ENCODE measurements at regions not wholly inside any gene's neighbourhood (a gene's known extent, or its start where the extent isn't known, plus 50 kb on each side); places are given as distances from the start of the nearest gene placed in this dataset.

DNA sequence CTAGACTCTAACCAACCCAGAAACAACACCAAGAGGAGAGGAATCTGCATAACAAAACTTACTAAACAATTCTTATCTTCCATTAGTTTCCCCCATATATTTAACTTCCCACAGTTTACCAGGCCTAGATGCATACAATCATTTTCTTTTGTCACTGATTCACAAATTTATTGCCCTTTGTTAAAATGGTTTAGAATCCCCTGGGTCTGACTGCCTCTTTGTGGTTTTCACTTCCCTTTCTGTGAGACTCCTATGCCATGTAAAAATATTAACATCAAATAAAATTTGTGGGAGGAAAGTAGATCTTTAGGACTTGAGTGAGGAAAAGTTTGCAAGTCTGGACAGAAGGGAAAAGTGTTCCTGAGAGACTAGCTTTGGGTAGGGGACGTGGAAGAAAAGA is 393.8 kb upstream of the CNKSR2 start:
- no peaks in the 10 kb centered on the region for H3K36me3 Mint-ChIP-seq (ENCODE audit: insufficient read depth, unreplicated experiment)
- CTCF ChIA-PET, result no interaction called here
- no TSS peak for BruUV-seq (replicated peaks)
- no peaks in the 10 kb centered on the region for H3K4me1 Mint-ChIP-seq (ENCODE audit: low read depth, unreplicated experiment)
- TF ChIP-seq, protein P1, sequence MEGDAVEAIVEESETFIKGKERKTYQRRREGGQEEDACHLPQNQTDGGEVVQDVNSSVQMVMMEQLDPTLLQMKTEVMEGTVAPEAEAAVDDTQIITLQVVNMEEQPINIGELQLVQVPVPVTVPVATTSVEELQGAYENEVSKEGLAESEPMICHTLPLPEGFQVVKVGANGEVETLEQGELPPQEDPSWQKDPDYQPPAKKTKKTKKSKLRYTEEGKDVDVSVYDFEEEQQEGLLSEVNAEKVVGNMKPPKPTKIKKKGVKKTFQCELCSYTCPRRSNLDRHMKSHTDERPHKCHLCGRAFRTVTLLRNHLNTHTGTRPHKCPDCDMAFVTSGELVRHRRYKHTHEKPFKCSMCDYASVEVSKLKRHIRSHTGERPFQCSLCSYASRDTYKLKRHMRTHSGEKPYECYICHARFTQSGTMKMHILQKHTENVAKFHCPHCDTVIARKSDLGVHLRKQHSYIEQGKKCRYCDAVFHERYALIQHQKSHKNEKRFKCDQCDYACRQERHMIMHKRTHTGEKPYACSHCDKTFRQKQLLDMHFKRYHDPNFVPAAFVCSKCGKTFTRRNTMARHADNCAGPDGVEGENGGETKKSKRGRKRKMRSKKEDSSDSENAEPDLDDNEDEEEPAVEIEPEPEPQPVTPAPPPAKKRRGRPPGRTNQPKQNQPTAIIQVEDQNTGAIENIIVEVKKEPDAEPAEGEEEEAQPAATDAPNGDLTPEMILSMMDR (IDR thresholded peaks at IDR 0.05; ENCODE audit: unreplicated experiment), result no peak
- no peaks in the 10 kb centered on the region for H3K27me3 Mint-ChIP-seq (ENCODE audit: unreplicated experiment)
- no peak overlapping the region for H3K27ac Mint-ChIP-seq (ENCODE audit: unreplicated experiment)
- intact Hi-C loops (cut with micrococcal nuclease; ENCODE audit: unreplicated experiment), result no loop called here
- H3K4me3 Mint-ChIP-seq (ENCODE audit: low read depth, unreplicated experiment), result no peak overlapping the region
- DNase-seq, result no peak
- H3K9me3 Mint-ChIP-seq (ENCODE audit: low read depth, unreplicated experiment), result peaks cover 2% of the 10 kb centered on the region

DNA sequence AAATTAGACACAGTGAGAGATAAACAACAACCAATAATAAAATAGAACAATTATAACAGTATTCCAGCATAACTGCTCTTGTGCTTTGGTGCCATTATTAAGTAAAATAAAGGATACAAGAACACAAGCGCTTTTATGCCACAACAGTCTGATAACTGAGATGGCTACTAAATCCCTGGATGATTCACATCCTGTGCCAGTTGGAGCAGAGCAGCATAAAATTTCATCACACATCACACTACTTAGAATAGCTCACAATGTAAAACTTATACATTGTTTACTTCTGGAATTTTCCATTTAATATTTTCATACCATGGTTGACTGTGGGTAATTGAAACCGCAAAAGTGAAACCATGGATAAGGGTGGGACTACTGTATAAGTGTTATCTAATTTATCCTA is 399.9 kb upstream of the CNKSR2 start:
- CTCF ChIA-PET, result interaction anchor here (0.6 kb wide), 1 partner anchor 485 kb away, joined by 4 read pairs; no protein-coding TSS in a partner anchor
- H3K4me1 Mint-ChIP-seq (ENCODE audit: low read depth, unreplicated experiment), result no peaks in the 10 kb centered on the region
- no TSS peak for BruUV-seq (replicated peaks)
- DNase-seq, result no peak
- intact Hi-C loops (cut with micrococcal nuclease; ENCODE audit: unreplicated experiment), result no loop called here
- no peak overlapping the region for H3K27ac Mint-ChIP-seq (ENCODE audit: unreplicated experiment)
- no peak overlapping the region for H3K4me3 Mint-ChIP-seq (ENCODE audit: low read depth, unreplicated experiment)
- TF ChIP-seq, protein P1 (IDR thresholded peaks at IDR 0.05; ENCODE audit: unreplicated experiment), result no peak
- H3K9me3 Mint-ChIP-seq (ENCODE audit: low read depth, unreplicated experiment), result no peaks in the 10 kb centered on the region
- no peaks in the 10 kb centered on the region for H3K27me3 Mint-ChIP-seq (ENCODE audit: unreplicated experiment)
- H3K36me3 Mint-ChIP-seq (ENCODE audit: insufficient read depth, unreplicated experiment), result no peaks in the 10 kb centered on the region

DNA sequence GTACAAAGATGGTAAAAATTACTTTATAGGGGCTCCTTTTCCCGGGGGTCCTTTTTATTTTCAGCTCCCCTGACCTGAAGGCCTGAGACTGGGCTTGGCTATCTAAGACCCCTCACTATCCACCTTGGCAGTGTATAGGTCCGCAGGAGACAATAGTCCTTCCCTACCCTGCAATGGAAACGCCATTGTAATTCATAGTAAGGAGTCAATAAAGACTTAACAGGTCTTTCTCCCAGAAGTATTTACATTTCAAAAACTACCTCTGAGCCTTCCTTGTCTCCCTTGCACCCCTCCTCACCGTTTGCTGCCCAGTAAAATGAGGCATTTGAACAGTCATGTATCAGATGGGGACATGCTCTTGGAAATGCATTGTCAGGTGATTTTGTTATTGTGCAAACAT is 401.2 kb upstream of the CNKSR2 start:
- no peaks in the 10 kb centered on the region for H3K9me3 Mint-ChIP-seq (ENCODE audit: low read depth, unreplicated experiment)
- no TSS peak for BruUV-seq (replicated peaks)
- peaks cover 8% of the 10 kb centered on the region for H3K36me3 Mint-ChIP-seq (ENCODE audit: insufficient read depth, unreplicated experiment)
- intact Hi-C loops (cut with micrococcal nuclease; ENCODE audit: unreplicated experiment), result no loop called here
- H3K4me3 Mint-ChIP-seq (ENCODE audit: low read depth, unreplicated experiment), result no peak overlapping the region
- no peak for DNase-seq
- TF ChIP-seq, protein P1 (IDR thresholded peaks at IDR 0.05; ENCODE audit: unreplicated experiment), result no peak
- H3K27ac Mint-ChIP-seq (ENCODE audit: unreplicated experiment), result no peak overlapping the region
- CTCF ChIA-PET, result no interaction called here
- H3K27me3 Mint-ChIP-seq (ENCODE audit: unreplicated experiment), result no peaks in the 10 kb centered on the region
- H3K4me1 Mint-ChIP-seq (ENCODE audit: low read depth, unreplicated experiment), result no peaks in the 10 kb centered on the region

DNA sequence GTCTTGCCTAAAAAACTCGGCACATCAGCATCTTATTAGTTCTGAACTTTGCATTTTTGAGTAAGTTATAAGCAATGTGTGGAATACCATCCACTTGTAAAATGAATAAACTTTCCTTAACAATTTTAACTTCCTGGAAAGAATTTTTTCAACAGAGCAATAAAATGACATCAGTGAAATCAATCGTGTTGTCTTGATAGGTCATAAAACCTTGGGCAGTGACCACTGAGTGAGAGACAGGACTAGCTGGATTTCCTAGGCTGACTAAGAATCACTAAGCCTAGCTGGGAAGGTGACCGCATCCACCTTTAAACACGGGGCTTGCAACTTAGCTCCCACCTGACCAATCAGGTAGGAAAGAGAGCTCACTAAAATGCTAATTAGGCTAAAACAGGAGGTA is 403.0 kb upstream of the CNKSR2 start:
- H3K9me3 Mint-ChIP-seq (ENCODE audit: low read depth, unreplicated experiment), result peaks cover 2% of the 10 kb centered on the region
- H3K4me1 Mint-ChIP-seq (ENCODE audit: low read depth, unreplicated experiment), result no peaks in the 10 kb centered on the region
- intact Hi-C loops (cut with micrococcal nuclease; ENCODE audit: unreplicated experiment), result no loop called here
- peaks cover 8% of the 10 kb centered on the region for H3K36me3 Mint-ChIP-seq (ENCODE audit: insufficient read depth, unreplicated experiment)
- H3K27me3 Mint-ChIP-seq (ENCODE audit: unreplicated experiment), result no peaks in the 10 kb centered on the region
- DNase-seq, result no peak
- no peak overlapping the region for H3K4me3 Mint-ChIP-seq (ENCODE audit: low read depth, unreplicated experiment)
- no TSS peak for BruUV-seq (replicated peaks)
- CTCF ChIA-PET, result no interaction called here
- TF ChIP-seq, protein P1 (IDR thresholded peaks at IDR 0.05; ENCODE audit: unreplicated experiment), result no peak
- no peak overlapping the region for H3K27ac Mint-ChIP-seq (ENCODE audit: unreplicated experiment)
